ENCODE measurements at regions not wholly inside any gene's neighbourhood (a gene's known extent, or its start where the extent isn't known, plus 50 kb on each side); places are given as distances from the start of the nearest gene placed in this dataset.

DNA sequence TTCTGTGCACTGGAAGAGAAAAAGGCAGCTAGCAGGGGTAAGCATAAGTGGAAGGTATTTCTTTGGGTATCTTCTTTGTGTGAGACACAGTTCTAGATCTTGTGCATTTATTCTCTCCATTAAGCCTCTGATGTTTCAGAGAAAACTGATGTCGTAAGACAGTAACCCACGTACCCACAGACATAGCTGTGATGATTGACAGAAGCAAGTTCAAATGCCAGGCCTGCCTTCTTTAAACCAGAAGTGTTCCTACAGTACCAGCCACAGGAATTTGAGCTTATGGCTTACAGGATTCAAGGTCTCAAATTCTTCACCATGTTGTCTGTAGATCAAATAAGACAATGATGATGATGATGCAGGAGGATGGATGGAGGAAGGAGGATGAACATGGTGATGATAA, 161.4 kb upstream of the KCNJ16 start:
- no peak overlapping the region for H3K4me3 ChIP-seq
- H3K4me1 ChIP-seq, result no peaks in the 10 kb centered on the region
- H3K36me3 ChIP-seq, result no peaks in the 10 kb centered on the region
- no peak overlapping the region for H3K27ac ChIP-seq
- DNase-seq, result no peak
- no peak for TF ChIP-seq POLR2A (IDR thresholded peaks at IDR 0.05)
- TF ChIP-seq, protein P1, sequence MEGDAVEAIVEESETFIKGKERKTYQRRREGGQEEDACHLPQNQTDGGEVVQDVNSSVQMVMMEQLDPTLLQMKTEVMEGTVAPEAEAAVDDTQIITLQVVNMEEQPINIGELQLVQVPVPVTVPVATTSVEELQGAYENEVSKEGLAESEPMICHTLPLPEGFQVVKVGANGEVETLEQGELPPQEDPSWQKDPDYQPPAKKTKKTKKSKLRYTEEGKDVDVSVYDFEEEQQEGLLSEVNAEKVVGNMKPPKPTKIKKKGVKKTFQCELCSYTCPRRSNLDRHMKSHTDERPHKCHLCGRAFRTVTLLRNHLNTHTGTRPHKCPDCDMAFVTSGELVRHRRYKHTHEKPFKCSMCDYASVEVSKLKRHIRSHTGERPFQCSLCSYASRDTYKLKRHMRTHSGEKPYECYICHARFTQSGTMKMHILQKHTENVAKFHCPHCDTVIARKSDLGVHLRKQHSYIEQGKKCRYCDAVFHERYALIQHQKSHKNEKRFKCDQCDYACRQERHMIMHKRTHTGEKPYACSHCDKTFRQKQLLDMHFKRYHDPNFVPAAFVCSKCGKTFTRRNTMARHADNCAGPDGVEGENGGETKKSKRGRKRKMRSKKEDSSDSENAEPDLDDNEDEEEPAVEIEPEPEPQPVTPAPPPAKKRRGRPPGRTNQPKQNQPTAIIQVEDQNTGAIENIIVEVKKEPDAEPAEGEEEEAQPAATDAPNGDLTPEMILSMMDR (IDR thresholded peaks at IDR 0.05), result no peak
- intact Hi-C loops (cut with DNase I; ENCODE audit: low total_unique reads), result no loop called here
- no peaks in the 10 kb centered on the region for H3K9me3 ChIP-seq
- no peaks in the 10 kb centered on the region for H3K27me3 ChIP-seq

DNA sequence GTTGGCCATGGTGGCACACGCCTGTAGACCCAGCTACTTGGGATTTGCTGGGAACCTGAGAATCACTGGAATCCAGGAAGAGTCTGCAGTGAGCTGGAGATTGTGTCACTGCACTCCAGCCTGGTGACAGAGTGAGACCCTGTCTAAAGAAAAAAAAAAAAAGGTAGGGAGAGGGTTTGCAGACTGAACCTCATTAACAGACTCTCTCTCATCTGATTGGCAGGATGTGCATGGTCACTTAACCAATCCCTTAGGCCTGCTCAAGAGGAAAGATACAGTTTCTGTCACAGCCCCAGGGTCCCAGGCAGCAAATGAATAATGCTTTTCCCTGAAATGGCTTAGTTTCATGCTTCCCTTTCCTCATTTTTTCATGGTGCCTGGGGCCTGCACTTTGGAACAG, 160.5 kb upstream of the KCNJ16 start:
- Histone ChIP-seq H3K36me3 (no peaks in the 10 kb centered on the region), H3K9me3 (no peaks in the 10 kb centered on the region), H3K4me1 (no peaks in the 10 kb centered on the region), H3K27ac (no peak overlapping the region), H3K4me3 (no peak overlapping the region), H3K27me3 (no peaks in the 10 kb centered on the region)
- TF ChIP-seq, protein P1 (IDR thresholded peaks at IDR 0.05), result no peak
- no peak for TF ChIP-seq POLR2A (IDR thresholded peaks at IDR 0.05)
- intact Hi-C loops (cut with DNase I; ENCODE audit: low total_unique reads), result no loop called here
- no peak for DNase-seq

DNA sequence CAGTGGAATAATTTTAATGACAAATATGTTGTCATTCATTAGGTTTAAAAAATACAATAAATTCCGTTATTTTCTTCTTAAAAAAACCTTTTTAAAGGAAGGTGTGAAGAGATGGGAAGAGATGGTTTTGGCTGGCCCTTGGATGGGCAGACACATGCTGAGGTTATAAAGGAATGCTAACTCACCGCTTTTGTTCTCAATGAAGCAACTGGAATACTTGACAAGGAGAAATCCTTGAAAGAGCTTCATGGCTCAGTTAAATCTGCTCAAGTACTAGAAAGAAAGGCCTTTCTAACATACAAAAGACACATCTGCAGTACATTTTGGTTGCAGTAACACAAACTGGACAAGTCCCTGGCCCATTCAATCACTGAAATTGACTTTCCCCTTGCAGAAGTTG, 158.3 kb upstream of the KCNJ16 start:
- Histone ChIP-seq H3K9me3 (no peaks in the 10 kb centered on the region), H3K27ac (no peak overlapping the region), H3K36me3 (no peaks in the 10 kb centered on the region), H3K27me3 (no peaks in the 10 kb centered on the region), H3K4me1 (no peaks in the 10 kb centered on the region), H3K4me3 (no peak overlapping the region)
- no peak for DNase-seq
- intact Hi-C loops (cut with DNase I; ENCODE audit: low total_unique reads), result no loop called here
- TF ChIP-seq, protein P1 (IDR thresholded peaks at IDR 0.05), result no peak
- no peak for TF ChIP-seq POLR2A (IDR thresholded peaks at IDR 0.05)

DNA sequence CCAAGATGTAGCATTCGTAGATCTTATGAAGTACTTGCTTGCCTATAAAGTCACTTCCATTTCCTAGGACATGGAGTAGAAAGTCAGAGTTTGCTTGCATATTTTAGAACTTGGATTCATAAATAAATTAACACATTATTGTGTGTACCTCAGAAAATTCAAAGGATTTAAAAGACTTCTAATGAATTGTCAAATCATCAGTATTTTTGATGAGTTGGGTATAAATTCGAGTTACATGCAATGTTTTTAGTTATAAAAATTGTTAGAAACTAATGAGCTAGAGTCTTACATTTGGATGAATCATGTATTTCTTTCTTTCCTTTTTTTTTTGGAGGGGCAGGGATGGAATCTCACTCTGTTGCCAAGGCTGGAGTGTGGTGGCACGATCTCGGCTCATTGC, 156.9 kb upstream of the KCNJ16 start:
- no peaks in the 10 kb centered on the region for H3K27me3 ChIP-seq
- TF ChIP-seq, protein P1 (IDR thresholded peaks at IDR 0.05), result no peak
- no peak for TF ChIP-seq POLR2A (IDR thresholded peaks at IDR 0.05)
- H3K4me1 ChIP-seq, result no peaks in the 10 kb centered on the region
- no peaks in the 10 kb centered on the region for H3K36me3 ChIP-seq
- H3K9me3 ChIP-seq, result no peaks in the 10 kb centered on the region
- DNase-seq, result no peak
- no peak overlapping the region for H3K4me3 ChIP-seq
- intact Hi-C loops (cut with DNase I; ENCODE audit: low total_unique reads), result no loop called here
- no peak overlapping the region for H3K27ac ChIP-seq

DNA sequence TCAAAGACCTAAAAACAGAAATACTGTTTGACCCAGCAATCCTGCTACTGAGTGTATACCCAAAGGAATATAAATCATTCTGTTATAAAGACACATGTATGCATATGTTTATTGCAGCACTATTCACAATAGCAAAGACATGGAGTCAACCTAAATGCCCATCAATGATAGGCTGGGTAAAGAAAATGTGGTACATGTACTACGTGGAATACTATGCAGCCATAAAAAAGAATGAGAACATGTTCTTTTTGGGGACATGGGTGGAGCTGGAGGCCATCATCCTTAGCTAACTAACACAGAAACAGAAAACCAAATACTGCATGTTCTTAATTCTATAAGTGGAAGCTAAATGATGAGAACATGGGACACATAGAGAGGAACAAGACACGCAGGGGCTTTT, 155.2 kb upstream of the KCNJ16 start:
- TF ChIP-seq, protein P1 (IDR thresholded peaks at IDR 0.05), result no peak
- TF ChIP-seq POLR2A (IDR thresholded peaks at IDR 0.05), result no peak
- DNase-seq, result no peak
- H3K9me3 ChIP-seq, result no peaks in the 10 kb centered on the region
- H3K36me3 ChIP-seq, result no peaks in the 10 kb centered on the region
- no peaks in the 10 kb centered on the region for H3K27me3 ChIP-seq
- intact Hi-C loops (cut with DNase I; ENCODE audit: low total_unique reads), result no loop called here
- no peak overlapping the region for H3K27ac ChIP-seq
- no peaks in the 10 kb centered on the region for H3K4me1 ChIP-seq
- H3K4me3 ChIP-seq, result no peak overlapping the region
